ENCODE measurements at regions not wholly inside any gene's neighbourhood (a gene's known extent, or its start where the extent isn't known, plus 50 kb on each side); places are given as distances from the start of the nearest gene placed in this dataset.

GRCh38 chr7:85659364-85659763 is 472.5 kb upstream of the SEMA3D start:
- H3K4me3 ChIP-seq (replicated peaks; ENCODE audit: low read depth, low read length) = no peak overlapping the region
- TF ChIP-seq CTCF (IDR thresholded peaks at IDR 0.05; ENCODE audit: low read length, missing control alignments) = no peak
- peak; percentile 26 for DNase-seq (ENCODE audit: low read depth)

GRCh38 chr7:85655252-85655651 is 468.4 kb upstream of the SEMA3D start:
- DNase-seq (ENCODE audit: low read depth) = no peak
- TF ChIP-seq CTCF (IDR thresholded peaks at IDR 0.05; ENCODE audit: low read length, missing control alignments) = no peak

GRCh38 chr7:85644272-85644671 is 457.4 kb upstream of the SEMA3D start:
- no peak for TF ChIP-seq CTCF (IDR thresholded peaks at IDR 0.05; ENCODE audit: low read length, missing control alignments)
- no peak overlapping the region for H3K4me3 ChIP-seq (replicated peaks; ENCODE audit: low read depth, low read length)
- DNase-seq (ENCODE audit: low read depth) = no peak

More at GRCh38 chr7:85655252-85655651, 468.4 kb upstream of the SEMA3D start:
- no peak overlapping the region for H3K4me3 ChIP-seq (replicated peaks; ENCODE audit: low read depth, low read length)

GRCh38 chr7:85641331-85641730 is 454.5 kb upstream of the SEMA3D start:
- no peak for TF ChIP-seq CTCF (IDR thresholded peaks at IDR 0.05; ENCODE audit: low read length, missing control alignments)
- DNase-seq (ENCODE audit: low read depth) = peak; percentile 6
- no peak overlapping the region for H3K4me3 ChIP-seq (replicated peaks; ENCODE audit: low read depth, low read length)

GRCh38 chr7:85638394-85638793 is 451.5 kb upstream of the SEMA3D start:
- no peak for TF ChIP-seq CTCF (IDR thresholded peaks at IDR 0.05; ENCODE audit: low read length, missing control alignments)
- no peak overlapping the region for H3K4me3 ChIP-seq (replicated peaks; ENCODE audit: low read depth, low read length)
- DNase-seq (ENCODE audit: low read depth) = no peak

GRCh38 chr7:85634951-85635350 is 448.1 kb upstream of the SEMA3D start:
- no peak for TF ChIP-seq CTCF (IDR thresholded peaks at IDR 0.05; ENCODE audit: low read length, missing control alignments)
- no peak for DNase-seq (ENCODE audit: low read depth)
- H3K4me3 ChIP-seq (replicated peaks; ENCODE audit: low read depth, low read length) = no peak overlapping the region

- DNase-seq (ENCODE audit: low read depth) = peak; percentile 59
- H3K4me3 ChIP-seq (replicated peaks; ENCODE audit: low read depth, low read length) = no peak overlapping the region
- no peak for TF ChIP-seq CTCF (IDR thresholded peaks at IDR 0.05; ENCODE audit: low read length, missing control alignments)
These were observed 444.2 kb upstream of the SEMA3D start for GRCh38 chr7:85630904-85631600.
